SK-N-SH treated with all-trans-retinoic acid at 6 μM for 48 hours (cell line): ENCODE measurements at regions not wholly inside any gene's neighbourhood (a gene's known extent, or its start where the extent isn't known, plus 50 kb on each side); places are given as distances from the start of the nearest gene placed in this dataset.

Experiments used
- ATAC-seq: fragments of 200-7000 bp; cut with Tn5 transposase; 3 replicates; pipeline ENCODE4 v1.9.1; 2020; ENCODE audit warnings: mild to moderate bottlenecking, moderate library complexity
- CSDC2 ChIP-seq: fragments of 250-450 bp; sonication (Bioruptor Pico); IDR thresholded peaks from 2 replicates; pipeline ENCODE4 v1.5.0; 2020; ENCODE audit warnings: mild to moderate bottlenecking, moderate library complexity
- CSRNP3 ChIP-seq: fragments of 250-450 bp; sonication (Bioruptor Pico); IDR thresholded peaks from 2 replicates; pipeline ENCODE4 v1.5.1; 2021; ENCODE audit warnings: mild to moderate bottlenecking, moderate library complexity
- ESRRG ChIP-seq: fragments of 250-450 bp; sonication (Bioruptor Pico); IDR thresholded peaks from 2 replicates; pipeline ENCODE4 v1.6.1; 2021; ENCODE audit warnings: mild to moderate bottlenecking
- ISL1 ChIP-seq: fragments of 250-450 bp; sonication (Bioruptor Pico); IDR thresholded peaks from 2 replicates; pipeline ENCODE4 v2.1.2; 2022; ENCODE audit warnings: mild to moderate bottlenecking, moderate library complexity
- OSR1 ChIP-seq: fragments of 250-450 bp; sonication (Bioruptor Pico); IDR thresholded peaks from 2 replicates; pipeline ENCODE4 v1.8.0; 2022; ENCODE audit warnings: moderate library complexity, mild to moderate bottlenecking, inconsistent platforms
- PATZ1 ChIP-seq: fragments of 250-450 bp; sonication (Bioruptor Pico); IDR thresholded peaks from 2 replicates; pipeline ENCODE4 v1.8.0; 2020; ENCODE audit warnings: mild to moderate bottlenecking, moderate library complexity, borderline replicate concordance
- POU6F1 ChIP-seq: fragments of 250-450 bp; sonication (Bioruptor Pico); IDR thresholded peaks from 2 replicates; pipeline ENCODE4 v1.8.0; 2021; ENCODE audit warnings: low read depth, mild to moderate bottlenecking, moderate library complexity, borderline replicate concordance
- PPARA ChIP-seq: fragments of 250-450 bp; sonication (Bioruptor Pico); IDR thresholded peaks from 2 replicates; pipeline ENCODE4 v1.5.0; 2020; ENCODE audit warnings: mild to moderate bottlenecking, borderline replicate concordance
- RARB ChIP-seq: fragments of 250-450 bp; sonication (Bioruptor Pico); IDR thresholded peaks from 2 replicates; pipeline ENCODE4 v1.8.0; 2021; ENCODE audit warnings: mild to moderate bottlenecking, moderate library complexity
- SNAI2 ChIP-seq: fragments of 250-450 bp; sonication (Bioruptor Pico); IDR thresholded peaks from 2 replicates; pipeline ENCODE4 v1.5.0; 2020; ENCODE audit warnings: mild to moderate bottlenecking, moderate library complexity
- TCF4 ChIP-seq: fragments of 250-450 bp; sonication (Bioruptor Pico); IDR thresholded peaks from 2 replicates; pipeline ENCODE4 v1.8.0; 2021; ENCODE audit warnings: mild to moderate bottlenecking, moderate library complexity, borderline replicate concordance
- TOX ChIP-seq: fragments of 250-450 bp; sonication (Bioruptor Pico); IDR thresholded peaks from 2 replicates; pipeline ENCODE4 v1.8.0; 2021; ENCODE audit warnings: mild to moderate bottlenecking, moderate library complexity, borderline replicate concordance
- ZC3H10 ChIP-seq: fragments of 250-450 bp; sonication (Bioruptor Pico); IDR thresholded peaks from 2 replicates; pipeline ENCODE4 v1.5.1; 2021; ENCODE audit warnings: mild to moderate bottlenecking, moderate library complexity
- ZFP3 ChIP-seq: fragments of 250-450 bp; sonication (Bioruptor Pico); IDR thresholded peaks from 2 replicates; pipeline ENCODE4 v1.5.0; 2020; ENCODE audit warnings: mild to moderate bottlenecking, moderate library complexity
- ZFP30 ChIP-seq: fragments of 450-650 bp; formaldehyde crosslinking; IDR thresholded peaks from 2 replicates; pipeline ENCODE4 v1.5.0; 2022; ENCODE audit warnings: mild to moderate bottlenecking, moderate library complexity
- ZNF565 ChIP-seq: fragments of 450-650 bp; formaldehyde crosslinking; conservative IDR thresholded peaks from 2 replicates; pipeline ENCODE4 v1.5.0; 2020; ENCODE audit warnings: low read depth, mild to moderate bottlenecking, moderate library complexity
- ZNF70 ChIP-seq: fragments of 450-650 bp; formaldehyde crosslinking; IDR thresholded peaks from 2 replicates; pipeline ENCODE4 v1.5.0; 2020; ENCODE audit warnings: mild to moderate bottlenecking, moderate library complexity
- ZNF8 ChIP-seq: fragments of 450-650 bp; formaldehyde crosslinking; IDR thresholded peaks from 2 replicates; pipeline ENCODE4 v1.5.0; 2020; ENCODE audit warnings: mild to moderate bottlenecking, moderate library complexity
- TF ChIP-seq, protein P1 (sequence below): fragments of 250-450 bp; sonication (Bioruptor Pico); IDR thresholded peaks from 2 replicates; pipeline ENCODE4 v1.5.0; 2020; ENCODE audit warnings: mild to moderate bottlenecking, moderate library complexity

- no peak for TF ChIP-seq PATZ1 (CRISPR knock-in tag)
- TF ChIP-seq, protein P1, sequence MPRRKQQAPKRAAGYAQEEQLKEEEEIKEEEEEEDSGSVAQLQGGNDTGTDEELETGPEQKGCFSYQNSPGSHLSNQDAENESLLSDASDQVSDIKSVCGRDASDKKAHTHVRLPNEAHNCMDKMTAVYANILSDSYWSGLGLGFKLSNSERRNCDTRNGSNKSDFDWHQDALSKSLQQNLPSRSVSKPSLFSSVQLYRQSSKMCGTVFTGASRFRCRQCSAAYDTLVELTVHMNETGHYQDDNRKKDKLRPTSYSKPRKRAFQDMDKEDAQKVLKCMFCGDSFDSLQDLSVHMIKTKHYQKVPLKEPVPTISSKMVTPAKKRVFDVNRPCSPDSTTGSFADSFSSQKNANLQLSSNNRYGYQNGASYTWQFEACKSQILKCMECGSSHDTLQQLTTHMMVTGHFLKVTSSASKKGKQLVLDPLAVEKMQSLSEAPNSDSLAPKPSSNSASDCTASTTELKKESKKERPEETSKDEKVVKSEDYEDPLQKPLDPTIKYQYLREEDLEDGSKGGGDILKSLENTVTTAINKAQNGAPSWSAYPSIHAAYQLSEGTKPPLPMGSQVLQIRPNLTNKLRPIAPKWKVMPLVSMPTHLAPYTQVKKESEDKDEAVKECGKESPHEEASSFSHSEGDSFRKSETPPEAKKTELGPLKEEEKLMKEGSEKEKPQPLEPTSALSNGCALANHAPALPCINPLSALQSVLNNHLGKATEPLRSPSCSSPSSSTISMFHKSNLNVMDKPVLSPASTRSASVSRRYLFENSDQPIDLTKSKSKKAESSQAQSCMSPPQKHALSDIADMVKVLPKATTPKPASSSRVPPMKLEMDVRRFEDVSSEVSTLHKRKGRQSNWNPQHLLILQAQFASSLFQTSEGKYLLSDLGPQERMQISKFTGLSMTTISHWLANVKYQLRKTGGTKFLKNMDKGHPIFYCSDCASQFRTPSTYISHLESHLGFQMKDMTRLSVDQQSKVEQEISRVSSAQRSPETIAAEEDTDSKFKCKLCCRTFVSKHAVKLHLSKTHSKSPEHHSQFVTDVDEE (CRISPR knock-in tag), result no peak
- TF ChIP-seq POU6F1, result no peak
These were observed 101.6 kb upstream of the HNMT start (continued) for GRCh38 chr2:137862651-137863050.

DNA sequence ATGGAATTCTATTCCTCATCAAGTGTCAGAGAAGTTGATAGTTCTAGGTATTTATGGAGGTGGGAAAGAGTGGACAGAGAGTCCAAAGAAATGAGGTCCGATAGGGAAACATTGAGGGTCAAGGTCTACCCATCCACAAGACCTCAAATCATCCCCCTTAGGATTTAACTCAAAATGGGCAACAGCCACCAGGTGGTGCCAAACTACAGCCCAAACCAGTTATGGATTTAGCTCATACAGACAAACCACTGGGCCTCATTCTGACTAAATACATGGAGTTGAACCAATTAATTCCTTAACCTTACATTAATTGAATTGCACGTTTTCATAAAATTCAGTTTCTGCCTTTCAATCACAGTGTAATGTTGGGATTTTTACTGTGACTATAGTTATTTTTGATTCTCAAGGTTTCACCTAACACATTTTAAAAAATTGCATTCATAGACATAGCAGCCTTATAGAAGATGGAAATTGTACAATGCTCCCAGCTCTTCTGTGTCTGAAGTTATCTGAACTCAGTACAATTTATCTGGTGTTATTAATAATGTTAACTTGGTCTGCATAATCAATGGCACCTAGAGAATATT is 98.2 kb upstream of the HNMT start:
- peak; percentile 91 for ATAC-seq
- TF ChIP-seq ZNF70 (CRISPR knock-in tag), result no peak
- no peak for TF ChIP-seq ZNF565 (CRISPR knock-in tag)
- no peak for TF ChIP-seq ZNF8 (CRISPR knock-in tag)
- no peak for TF ChIP-seq OSR1 (CRISPR knock-in tag)
- no peak for TF ChIP-seq ZC3H10 (CRISPR knock-in tag)
- no peak for TF ChIP-seq POU6F1
- TF ChIP-seq ZFP30 (CRISPR knock-in tag), result no peak
- no peak for TF ChIP-seq ISL1 (CRISPR knock-in tag)
- no peak for TF ChIP-seq PATZ1 (CRISPR knock-in tag)
- no peak for TF ChIP-seq ESRRG (CRISPR knock-in tag)
- no peak for TF ChIP-seq ZFP3 (CRISPR knock-in tag)
- no peak for TF ChIP-seq RARB (CRISPR knock-in tag)
- no peak for TF ChIP-seq TCF4 (CRISPR knock-in tag)
- TF ChIP-seq PPARA (CRISPR knock-in tag), result no peak
- no peak for TF ChIP-seq TOX (CRISPR knock-in tag)
- TF ChIP-seq, protein P1 (CRISPR knock-in tag), result no peak
- no peak for TF ChIP-seq SNAI2 (CRISPR knock-in tag)
- no peak for TF ChIP-seq CSDC2
- TF ChIP-seq CSRNP3 (CRISPR knock-in tag), result no peak
